Loucy (cell line): ENCODE measurements at regions not wholly inside any gene's neighbourhood (a gene's known extent, or its start where the extent isn't known, plus 50 kb on each side); places are given as distances from the start of the nearest gene placed in this dataset.

Source experiments
- H2AFZ ChIP-seq: fragments of 200-600 bp; sonication (generic); 2 replicates; pipeline ENCODE4 v1.6.0; 2016; ENCODE audit warnings: antibody characterized with exemption, mild to moderate bottlenecking, low read length, moderate library complexity
- H3F3A ChIP-seq: fragments of 200-600 bp; 2 replicates; pipeline ENCODE4 v1.6.0; 2016; ENCODE audit warnings: antibody characterized with exemption, low read depth, mild to moderate bottlenecking
- H3K27me3 ChIP-seq: fragments of 200-600 bp; sonication (generic); 2 replicates; pipeline ENCODE4 v1.6.1; 2014; ENCODE audit warnings: low read length, mild to moderate bottlenecking; ENCODE audit not compliant: insufficient read depth, poor library complexity, severe bottlenecking
- H3K36me3 ChIP-seq: fragments of 200-600 bp; sonication (generic); 2 replicates; pipeline ENCODE4 v1.6.1; 2016; ENCODE audit warnings: low read length; ENCODE audit not compliant: insufficient read depth
- H3K4me1 ChIP-seq: fragments of 200-600 bp; sonication (generic); 2 replicates; pipeline ENCODE4 v1.5.1; 2014; ENCODE audit warnings: low read length, mild to moderate bottlenecking; ENCODE audit not compliant: insufficient read depth, poor library complexity, severe bottlenecking
- H3K4me2 ChIP-seq: fragments of 200-600 bp; sonication (generic); 2 replicates; pipeline ENCODE4 v1.6.0; 2014; ENCODE audit warnings: antibody characterized with exemption, low read length, low read depth, mild to moderate bottlenecking; ENCODE audit not compliant: poor library complexity, severe bottlenecking
- H3K4me3 ChIP-seq: fragments of 200-600 bp; sonication (generic); 2 replicates; pipeline ENCODE4 v1.5.1; 2014; ENCODE audit warnings: low read length, mild to moderate bottlenecking, mixed read lengths; ENCODE audit not compliant: poor library complexity, severe bottlenecking
- H3K79me2 ChIP-seq: fragments of 200-600 bp; sonication (generic); 2 replicates; pipeline ENCODE4 v1.6.1; 2014; ENCODE audit warnings: low read length; ENCODE audit not compliant: insufficient read depth
- H3K9ac ChIP-seq: fragments of 200-600 bp; sonication (generic); 2 replicates; pipeline ENCODE4 v1.6.0; 2014; ENCODE audit warnings: mild to moderate bottlenecking, low read depth, low read length, moderate library complexity; ENCODE audit not compliant: poor library complexity, severe bottlenecking
- H3K9me2 ChIP-seq: fragments of 200-600 bp; sonication (generic); replicated peaks from 2 replicates; pipeline ENCODE4 v1.6.1; 2016; ENCODE audit warnings: low read depth, low read length, mixed read lengths
- H3K9me3 ChIP-seq: fragments of 200-600 bp; sonication (generic); 2 replicates; pipeline ENCODE4 v1.6.1; 2014; ENCODE audit warnings: mild to moderate bottlenecking, antibody characterized with exemption, low read length, low read depth; ENCODE audit not compliant: insufficient read depth
- H4K20me1 ChIP-seq: fragments of 200-600 bp; sonication (generic); 2 replicates; pipeline ENCODE4 v1.6.0; 2014; ENCODE audit warnings: antibody characterized with exemption, low read length, mild to moderate bottlenecking; ENCODE audit not compliant: insufficient read depth, poor library complexity, severe bottlenecking
- CTCF ChIP-seq: fragments of 200-600 bp; sonication (generic); conservative IDR thresholded peaks from 2 replicates; pipeline ENCODE4 v1.5.1; 2014; ENCODE audit warnings: mild to moderate bottlenecking, antibody characterized with exemption, low read length
- EZH2phosphoT487 ChIP-seq: fragments of 200-600 bp; IDR thresholded peaks from 2 replicates; pipeline ENCODE4 v1.6.1; 2018; ENCODE audit warnings: antibody characterized with exemption, mild to moderate bottlenecking, moderate library complexity, borderline replicate concordance

- Histone ChIP-seq H3K79me2 (no peaks in the 10 kb centered on the region), H3K9ac (no peak overlapping the region), H2AFZ (no peak overlapping the region), H3F3A (no peaks in the 10 kb centered on the region), H3K36me3 (no peaks in the 10 kb centered on the region), H3K4me1 (no peaks in the 10 kb centered on the region), H4K20me1 (no peaks in the 10 kb centered on the region), H3K27me3 (no peaks in the 10 kb centered on the region), H3K4me2 (no peak overlapping the region), H3K9me2 (no peaks in the 10 kb centered on the region), H3K4me3 (no peak overlapping the region), H3K9me3 (0 out of 2 replicates have a peak, but pooled peaks cover 2% of the 10 kb centered on the region)
- TF ChIP-seq EZH2phosphoT487 = no peak
- no peak for TF ChIP-seq CTCF
Measured at GRCh38 chr10:58885146-58885545, 291.3 kb upstream of the PHYHIPL start.

- no peaks in the 10 kb centered on the region for H3K36me3 ChIP-seq
- no peak overlapping the region for H3K9ac ChIP-seq
- no peak for TF ChIP-seq EZH2phosphoT487
- TF ChIP-seq CTCF = no peak
- H3K9me3 ChIP-seq = 0 out of 2 replicates have a peak, but pooled peaks cover 2% of the 10 kb centered on the region
- H3K4me2 ChIP-seq = no peak overlapping the region
- no peaks in the 10 kb centered on the region for H4K20me1 ChIP-seq
- no peaks in the 10 kb centered on the region for H3K4me1 ChIP-seq
- no peak overlapping the region for H2AFZ ChIP-seq
- H3K9me2 ChIP-seq = no peaks in the 10 kb centered on the region
- H3F3A ChIP-seq = no peaks in the 10 kb centered on the region
- H3K27me3 ChIP-seq = no peaks in the 10 kb centered on the region
- no peaks in the 10 kb centered on the region for H3K79me2 ChIP-seq
- H3K4me3 ChIP-seq = no peak overlapping the region
Measured at GRCh38 chr10:58885686-58886345, 290.6 kb upstream of the PHYHIPL start.

- H2AFZ ChIP-seq = no peak overlapping the region
- no peaks in the 10 kb centered on the region for H3F3A ChIP-seq
- H3K79me2 ChIP-seq = no peaks in the 10 kb centered on the region
- H3K36me3 ChIP-seq = no peaks in the 10 kb centered on the region
- H3K4me2 ChIP-seq = no peak overlapping the region
- no peak overlapping the region for H3K9ac ChIP-seq
- H3K9me3 ChIP-seq = 0 out of 2 replicates have a peak, but pooled peaks cover 2% of the 10 kb centered on the region
- H3K9me2 ChIP-seq = no peaks in the 10 kb centered on the region
- no peaks in the 10 kb centered on the region for H3K27me3 ChIP-seq
- no peaks in the 10 kb centered on the region for H4K20me1 ChIP-seq
- no peaks in the 10 kb centered on the region for H3K4me1 ChIP-seq
- no peak for TF ChIP-seq EZH2phosphoT487
- no peak for TF ChIP-seq CTCF
- H3K4me3 ChIP-seq = no peak overlapping the region
Measured at GRCh38 chr10:58886406-58886805, 290.0 kb upstream of the PHYHIPL start.
